HEK293 (cell line): ENCODE measurements at regions not wholly inside any gene's neighbourhood (a gene's known extent, or its start where the extent isn't known, plus 50 kb on each side); places are given as distances from the start of the nearest gene placed in this dataset.

Experiments
- CTCF ChIA-PET: fragments of 350-600 bp; formaldehyde crosslinking; extraction: SDS; loops from one replicate; lab custom pipeline; 2021; ENCODE audit warnings: antibody characterized with exemption; lab: Yijun Ruan, JAX
- POLR2A ChIA-PET: fragments of 300-600 bp; formaldehyde crosslinking; extraction: SDS; loops from one replicate; lab custom pipeline; 2020; ENCODE audit warnings: antibody characterized with exemption, inconsistent platforms; lab: Yijun Ruan, JAX
- H3K27ac ChIP-seq: fragments of 200-500 bp; sonication (Bioruptor generic); 2 replicates; pipeline ENCODE4 v1.5.1; 2014; ENCODE audit warnings: low read depth, low read length, control low read depth, inconsistent platforms; ENCODE audit errors: extremely low read depth
- H3K36me3 ChIP-seq, 2 experiments: fragments of 200-500 bp in 1 of 2; sonication (Bioruptor generic) in 1 of 2; 1 replicate in 1 of 2; 2 replicates in 1 of 2; pipeline ENCODE4 v1.5.1; 2014 to 2017; ENCODE audit warnings: inconsistent platforms in 2 of 2, low read length in 2 of 2; ENCODE audit not compliant: control insufficient read depth in 2 of 2, insufficient read depth in 1 of 2
- H3K4me1 ChIP-seq: fragments of 200-500 bp; sonication (Bioruptor generic); 2 replicates; pipeline ENCODE4 v1.5.1; 2014; ENCODE audit warnings: mild to moderate bottlenecking, low read length, inconsistent platforms; ENCODE audit not compliant: control insufficient read depth, insufficient read depth
- H3K4me3 ChIP-seq: 2 replicates; pipeline ENCODE4 v1.5.1; 2011; ENCODE audit warnings: low read depth, mild to moderate bottlenecking, control low read depth, low read length, moderate library complexity
- H3K9me3 ChIP-seq: fragments of 200-500 bp; sonication (Bioruptor generic); 2 replicates; pipeline ENCODE4 v1.5.1; 2014; ENCODE audit warnings: low read depth, low read length, inconsistent platforms; ENCODE audit not compliant: control insufficient read depth, insufficient read depth
- BCL11A ChIP-seq: fragments of 450-650 bp; formaldehyde crosslinking; IDR thresholded peaks from 2 replicates; pipeline ENCODE4 v1.5.1; 2016; ENCODE audit warnings: low read depth, missing biosample characterization, missing genetic modification characterization
- IKZF3 ChIP-seq: fragments of 450-650 bp; IDR thresholded peaks from 2 replicates; pipeline ENCODE4 v1.5.0; 2018; ENCODE audit warnings: missing biosample characterization, mild to moderate bottlenecking, missing genetic modification characterization, moderate library complexity
- KLF8 ChIP-seq: fragments of 450-650 bp; formaldehyde crosslinking; IDR thresholded peaks from 2 replicates; pipeline ENCODE4 v1.5.1; 2016; ENCODE audit warnings: missing biosample characterization, missing genetic modification characterization
- PRDM1 ChIP-seq: fragments of 450-650 bp; formaldehyde crosslinking; IDR thresholded peaks from 2 replicates; pipeline ENCODE4; 2016; ENCODE audit warnings: missing biosample characterization, missing genetic modification characterization
- YY1 ChIP-seq: fragments of 450-650 bp; formaldehyde crosslinking; IDR thresholded peaks from 2 replicates; pipeline ENCODE4 v1.5.1; 2018; ENCODE audit warnings: missing biosample characterization, missing genetic modification characterization
- ZBTB1 ChIP-seq: fragments of 450-650 bp; formaldehyde crosslinking; IDR thresholded peaks from 2 replicates; pipeline ENCODE4 v1.5.1; 2016; ENCODE audit warnings: missing biosample characterization, missing genetic modification characterization
- ZBTB44 ChIP-seq: fragments of 450-650 bp; IDR thresholded peaks from 2 replicates; pipeline ENCODE4 v1.5.1; 2018; ENCODE audit warnings: missing biosample characterization, mild to moderate bottlenecking, missing genetic modification characterization
- ZBTB48 ChIP-seq: fragments of 450-650 bp; formaldehyde crosslinking; IDR thresholded peaks from 2 replicates; pipeline ENCODE4 v1.5.1; 2016; ENCODE audit warnings: missing biosample characterization, missing genetic modification characterization
- ZBTB49 ChIP-seq: fragments of 450-650 bp; formaldehyde crosslinking; IDR thresholded peaks from 2 replicates; pipeline ENCODE4 v1.5.1; 2016; ENCODE audit warnings: missing biosample characterization, missing genetic modification characterization, low read depth
- ZBTB8A ChIP-seq: fragments of 450-650 bp; formaldehyde crosslinking; IDR thresholded peaks from 2 replicates; pipeline ENCODE4 v1.5.1; 2016; ENCODE audit warnings: missing biosample characterization, missing genetic modification characterization
- ZNF19 ChIP-seq: fragments of 450-650 bp; formaldehyde crosslinking; IDR thresholded peaks from 2 replicates; pipeline ENCODE4; 2016; ENCODE audit warnings: missing biosample characterization, missing genetic modification characterization, low read depth
- ZNF302 ChIP-seq: fragments of 450-650 bp; formaldehyde crosslinking; IDR thresholded peaks from 2 replicates; pipeline ENCODE4 v1.5.1; 2016; ENCODE audit warnings: missing biosample characterization, missing genetic modification characterization, low read depth
- ZNF394 ChIP-seq: fragments of 450-650 bp; formaldehyde crosslinking; IDR thresholded peaks from 2 replicates; pipeline ENCODE4 v1.5.1; 2016; ENCODE audit warnings: missing biosample characterization, missing genetic modification characterization, mild to moderate bottlenecking, moderate library complexity, borderline replicate concordance
- ZNF501 ChIP-seq: fragments of 450-650 bp; formaldehyde crosslinking; IDR thresholded peaks from 2 replicates; pipeline ENCODE4 v1.5.1; 2016; ENCODE audit warnings: missing biosample characterization, missing genetic modification characterization
- ZNF518A ChIP-seq: fragments of 450-650 bp; formaldehyde crosslinking; conservative IDR thresholded peaks from 2 replicates; pipeline ENCODE4 v1.5.1; 2016; ENCODE audit warnings: low read depth, missing biosample characterization, missing genetic modification characterization
- ZNF529 ChIP-seq: fragments of 450-650 bp; formaldehyde crosslinking; IDR thresholded peaks from 2 replicates; pipeline ENCODE4 v1.5.1; 2017; ENCODE audit warnings: missing genetic modification characterization, missing biosample characterization; ENCODE audit not compliant: insufficient replicate concordance
- ZNF623 ChIP-seq: fragments of 450-650 bp; formaldehyde crosslinking; IDR thresholded peaks from 2 replicates; pipeline ENCODE4 v1.5.1; 2016; ENCODE audit warnings: missing biosample characterization, missing genetic modification characterization
- ZNF677 ChIP-seq: fragments of 450-650 bp; IDR thresholded peaks from 2 replicates; pipeline ENCODE4 v1.5.0; 2018; ENCODE audit warnings: missing biosample characterization, mild to moderate bottlenecking, missing genetic modification characterization, moderate library complexity
- ZNF792 ChIP-seq: fragments of 450-650 bp; formaldehyde crosslinking; IDR thresholded peaks from 2 replicates; pipeline ENCODE4 v1.5.1; 2016; ENCODE audit warnings: missing biosample characterization, missing genetic modification characterization

- H3K36me3 ChIP-seq, result no peaks in the 10 kb centered on the region
- no peaks in the 10 kb centered on the region for H3K4me1 ChIP-seq
- H3K27ac ChIP-seq, result no peak overlapping the region
- no peak overlapping the region for H3K4me3 ChIP-seq
- no peak for TF ChIP-seq ZBTB44 (tag by site-specific recombination)
- no peak for TF ChIP-seq ZNF623 (tag by site-specific recombination)
- no peak for TF ChIP-seq ZBTB1 (tag by site-specific recombination)
- TF ChIP-seq ZNF19 (tag by site-specific recombination), result no peak
- TF ChIP-seq ZNF501, result no peak
- TF ChIP-seq ZNF677 (tag by site-specific recombination), result no peak
- TF ChIP-seq ZNF529, result no peak
- TF ChIP-seq ZNF394 (tag by site-specific recombination), result no peak
- TF ChIP-seq ZBTB49 (tag by site-specific recombination), result no peak
- no peak for TF ChIP-seq IKZF3 (tag by site-specific recombination)
- no peak for TF ChIP-seq ZBTB48 (tag by site-specific recombination)
- no peak for TF ChIP-seq YY1 (tag by site-specific recombination)
- TF ChIP-seq PRDM1, result no peak
- TF ChIP-seq ZBTB8A (tag by site-specific recombination), result no peak
- no peak for TF ChIP-seq BCL11A
- no peak for TF ChIP-seq ZNF302 (tag by site-specific recombination)
- TF ChIP-seq ZNF792, result no peak
- no peak for TF ChIP-seq ZNF518A (tag by site-specific recombination)
- no peak for TF ChIP-seq KLF8 (tag by site-specific recombination)
- POLR2A ChIA-PET, result interaction anchor here (0.7 kb wide), 1 partner anchor 211 kb away, joined by 3 read pairs; no protein-coding TSS in a partner anchor
- CTCF ChIA-PET, result interaction anchor here (1.5 kb wide), 1 partner anchor 9 kb away, joined by 4 read pairs; no protein-coding TSS in a partner anchor
- H3K9me3 ChIP-seq, result no peaks in the 10 kb centered on the region
Measured at GRCh38 chr7:16210171-16210570, 211.2 kb downstream of the CRPPA start.
